GM12878 (cell line): ENCODE measurements at regions not wholly inside any gene's neighbourhood (a gene's known extent, or its start where the extent isn't known, plus 50 kb on each side); places are given as distances from the start of the nearest gene placed in this dataset.
"Not testable (repeated sequence)": the region's sequence is repeated elsewhere in the genome, so short reads cannot be mapped to it uniquely, and the experiment has no call there.

Experiments used
- ATAC-seq: fragments of 200-7000 bp; cut with Tn5 transposase; 3 replicates; pipeline ENCODE4 v1.9.1; 2020; ENCODE audit warnings: mild to moderate bottlenecking, moderate library complexity
- BruUV-seq: library from RNA; stranded (reverse); fragments of 400-500 nt; replicated peaks from 2 replicates; lab custom pipeline; 2021; lab: Mats Ljungman, UMichigan
- CTCF ChIA-PET: fragments of 300-600 bp; sonication (Branson Sonifier 250); formaldehyde crosslinking; extraction: SDS; loops from one replicate; lab custom pipeline; 2021; ENCODE audit warnings: inconsistent platforms; lab: Yijun Ruan, JAX
- POLR2A ChIA-PET: fragments of 350-600 bp; formaldehyde crosslinking; extraction: SDS; loops from one replicate; lab custom pipeline; 2021; ENCODE audit warnings: inconsistent platforms; lab: Charles Lee
- RAD21 ChIA-PET: fragments of 300-600 bp; sonication (Branson Sonifier 250); formaldehyde crosslinking; loops from one replicate; lab custom pipeline; 2023; ENCODE audit warnings: antibody characterized with exemption; ENCODE audit not compliant: unreplicated experiment; lab: Charles Lee
- SMC1A ChIA-PET: fragments of 300-600 bp; sonication (Branson Sonifier 250); formaldehyde crosslinking; loops from one replicate; lab custom pipeline; 2023; ENCODE audit not compliant: unreplicated experiment, uncharacterized antibody; lab: Charles Lee
- DNase-seq: peaks from one replicate; pipeline ENCODE4 v3.0.0-alpha.2; 2011; ENCODE audit warnings: low read depth, low spot score
- FAIRE-seq: peaks from 3 replicates; lab custom pipeline; 2011; peaks lifted over from hg19 to GRCh38; lab: Jason Lieb, UNC
- H2AFZ ChIP-seq: 2 replicates; pipeline ENCODE4 v1.6.0; 2011; ENCODE audit warnings: low read depth, low read length, control low read depth; ENCODE audit not compliant: control insufficient read depth
- H3K27ac ChIP-seq: 2 replicates; pipeline ENCODE4 v1.5.1; 2011; ENCODE audit warnings: control low read depth; ENCODE audit not compliant: control insufficient read depth, insufficient read depth
- H3K27me3 ChIP-seq, 2 experiments: replicated peaks in 1 of 2; 2 replicates each; pipeline versions ENCODE4 v1.6.0 to v1.6.1; 2011; ENCODE audit warnings: low read length in 1 of 2; ENCODE audit not compliant: control insufficient read depth in 2 of 2, insufficient read depth in 2 of 2
- H3K36me3 ChIP-seq, 2 experiments: 2 replicates each; pipeline ENCODE4 v1.5.1; 2011; ENCODE audit warnings: low read length in 1 of 2; ENCODE audit not compliant: control insufficient read depth in 2 of 2, insufficient read depth in 2 of 2
- H3K4me1 ChIP-seq: 2 replicates; pipeline ENCODE4 v1.6.1; 2011; ENCODE audit warnings: mild to moderate bottlenecking, low read length, moderate library complexity, mixed read lengths; ENCODE audit not compliant: control insufficient read depth, insufficient read depth
- H3K4me2 ChIP-seq: 2 replicates; pipeline ENCODE4 v1.6.0; 2011; ENCODE audit warnings: control low read depth; ENCODE audit not compliant: control insufficient read depth, insufficient read depth
- H3K4me3 ChIP-seq: fragments of 200-600 bp; sonication (generic); 2 replicates; pipeline ENCODE4 v1.5.1; 2016
- H3K79me2 ChIP-seq: 2 replicates; pipeline ENCODE4 v1.6.0; 2011; ENCODE audit warnings: low read length; ENCODE audit not compliant: control insufficient read depth, insufficient read depth
- H3K9ac ChIP-seq: 2 replicates; pipeline ENCODE4 v1.8.0; 2011; ENCODE audit warnings: low read length, control low read depth, mixed read lengths; ENCODE audit not compliant: control insufficient read depth, insufficient read depth
- H3K9me3 ChIP-seq: replicated peaks from 3 replicates; pipeline ENCODE4 v1.5.1; 2011; ENCODE audit warnings: mild to moderate bottlenecking, low read length; ENCODE audit not compliant: control insufficient read depth, insufficient read depth
- H4K20me1 ChIP-seq: 2 replicates; pipeline ENCODE4 v1.6.0; 2011; ENCODE audit not compliant: control insufficient read depth, insufficient read depth
- CHD1 ChIP-seq: IDR thresholded peaks from 2 replicates; pipeline ENCODE4 v1.6.1; 2012; ENCODE audit warnings: low read depth, low read length, improper control_type of control experiment
- JUNB ChIP-seq: IDR thresholded peaks from 2 replicates; pipeline ENCODE4 v1.6.1; 2016; ENCODE audit warnings: antibody characterized with exemption, mild to moderate bottlenecking
- NFXL1 ChIP-seq: fragments of 450-650 bp; IDR thresholded peaks from 2 replicates; pipeline ENCODE4 v1.6.1; 2017; ENCODE audit warnings: antibody characterized with exemption, mild to moderate bottlenecking, borderline replicate concordance
- ZNF207 ChIP-seq: fragments of 450-650 bp; IDR thresholded peaks from 2 replicates; pipeline ENCODE4 v1.6.1; 2014; ENCODE audit warnings: antibody characterized with exemption, mild to moderate bottlenecking, borderline replicate concordance
- whole genome bisulfite sequencing: methylation state at CpG from one replicate; pipeline ENCODE4 v1.1.6; 2016; ENCODE audit warnings: low lambda C conversion rate; ENCODE audit not compliant: insufficient replicate concordance, insufficient coverage; ENCODE audit errors: missing lambda C conversion rate; 5-methylcytosine and 5-hydroxymethylcytosine counted together
- in situ Hi-C: fragments of 300-500 bp; cut with MboI; formaldehyde crosslinking; loops from 9 replicates; pipeline ENCODE4 v1.14.3; 2018; ENCODE audit warnings: mixed read lengths
- intact Hi-C: fragments of 100-400 bp; cut with micrococcal nuclease; formaldehyde crosslinking; loops from one replicate; pipeline ENCODE4 v1.14.2; 2022; ENCODE audit not compliant: unreplicated experiment
- TF ChIP-seq, protein P1 (sequence below): fragments of 450-650 bp; IDR thresholded peaks from 2 replicates; pipeline ENCODE4 v1.6.1; 2017; ENCODE audit warnings: mild to moderate bottlenecking, low read depth, inconsistent platforms; ENCODE audit not compliant: poor library complexity, severe bottlenecking

DNA sequence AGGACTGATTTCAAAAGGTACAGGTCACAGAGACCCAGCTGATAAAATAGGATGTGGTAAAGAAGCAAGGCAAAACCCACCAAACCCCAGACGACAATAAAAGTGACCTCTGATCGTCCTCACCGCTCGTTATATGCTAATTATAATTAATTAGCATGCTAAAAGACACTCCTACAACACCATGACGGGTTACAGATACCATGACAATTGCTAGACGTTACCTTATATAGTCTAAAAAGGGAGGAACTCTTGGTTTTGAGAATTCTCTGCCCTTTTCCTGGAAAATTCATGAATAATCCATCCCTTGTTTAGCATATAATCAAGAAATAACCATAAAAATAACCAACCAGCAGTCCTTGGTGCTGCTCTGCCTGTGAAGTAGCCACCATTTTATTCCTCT, 74.7 kb upstream of the MB21D2 start (continued):
- TF ChIP-seq, protein P1, sequence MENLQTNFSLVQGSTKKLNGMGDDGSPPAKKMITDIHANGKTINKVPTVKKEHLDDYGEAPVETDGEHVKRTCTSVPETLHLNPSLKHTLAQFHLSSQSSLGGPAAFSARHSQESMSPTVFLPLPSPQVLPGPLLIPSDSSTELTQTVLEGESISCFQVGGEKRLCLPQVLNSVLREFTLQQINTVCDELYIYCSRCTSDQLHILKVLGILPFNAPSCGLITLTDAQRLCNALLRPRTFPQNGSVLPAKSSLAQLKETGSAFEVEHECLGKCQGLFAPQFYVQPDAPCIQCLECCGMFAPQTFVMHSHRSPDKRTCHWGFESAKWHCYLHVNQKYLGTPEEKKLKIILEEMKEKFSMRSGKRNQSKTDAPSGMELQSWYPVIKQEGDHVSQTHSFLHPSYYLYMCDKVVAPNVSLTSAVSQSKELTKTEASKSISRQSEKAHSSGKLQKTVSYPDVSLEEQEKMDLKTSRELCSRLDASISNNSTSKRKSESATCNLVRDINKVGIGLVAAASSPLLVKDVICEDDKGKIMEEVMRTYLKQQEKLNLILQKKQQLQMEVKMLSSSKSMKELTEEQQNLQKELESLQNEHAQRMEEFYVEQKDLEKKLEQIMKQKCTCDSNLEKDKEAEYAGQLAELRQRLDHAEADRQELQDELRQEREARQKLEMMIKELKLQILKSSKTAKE: no peak
- TF ChIP-seq NFXL1: no peak
- no peak for TF ChIP-seq ZNF207

DNA sequence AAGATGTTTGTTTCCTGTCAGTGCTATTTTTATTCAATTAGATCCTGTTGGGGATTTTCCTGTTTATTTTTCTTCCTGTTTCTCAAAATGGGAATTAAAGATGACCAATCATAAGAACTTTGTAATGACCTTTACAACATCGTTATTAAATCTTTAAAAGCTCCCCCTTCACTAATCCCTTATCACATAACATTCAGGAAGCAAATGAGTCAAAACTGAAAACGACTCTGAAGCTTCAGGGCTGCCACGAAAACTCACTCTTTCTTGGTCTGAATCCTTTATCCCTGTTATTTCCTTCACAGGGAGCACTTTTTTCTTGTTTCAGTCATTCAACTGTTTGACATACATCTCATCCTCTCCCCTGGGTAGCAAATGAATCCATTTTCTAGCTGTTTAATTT, 75.8 kb upstream of the MB21D2 start:
- no peaks in the 10 kb centered on the region for H3K79me2 ChIP-seq
- intact Hi-C loops: no loop called here
- H3K36me3 ChIP-seq: no peaks in the 10 kb centered on the region
- no peaks in the 10 kb centered on the region for H3K9me3 ChIP-seq
- no peaks in the 10 kb centered on the region for H3K4me1 ChIP-seq
- FAIRE-seq (peak; percentile 56), ATAC-seq (no peak; the same call in 2 of the 3 replicates), DNase-seq (no peak)
- CTCF ChIA-PET: interaction anchor here (0.7 to 1.2 kb wide), 3 partner anchors 80 to 388 kb away, joined by 3 to 4 read pairs (median 3); no protein-coding TSS in a partner anchor
- 6% methylated on average over 3 of the region's 3 CpGs for WGBS
- TF ChIP-seq CHD1: no peak
- peak; percentile 38; the same call in 1 of the 2 replicates for TF ChIP-seq JUNB
- no peak overlapping the region for H2AFZ ChIP-seq
- POLR2A ChIA-PET: interaction anchor here (0.7 kb wide), 1 partner anchor 43 kb away, joined by 5 read pairs; no protein-coding TSS in a partner anchor
- no peak overlapping the region for H3K27ac ChIP-seq
- H3K4me3 ChIP-seq: no peak overlapping the region
- no peaks in the 10 kb centered on the region; a peak in 1 of 4 replicates for H3K27me3 ChIP-seq
- H3K4me2 ChIP-seq: no peak overlapping the region
- H4K20me1 ChIP-seq: no peaks in the 10 kb centered on the region
- SMC1A ChIA-PET: interaction anchor here (1.0 to 1.3 kb wide), 4 partner anchors 13 to 174 kb away, joined by 3 read pairs; no protein-coding TSS in a partner anchor
- H3K9ac ChIP-seq: no peak overlapping the region
- no TSS peak for BruUV-seq
- in situ Hi-C loops: no loop called here
- RAD21 ChIA-PET: no interaction called here

DNA sequence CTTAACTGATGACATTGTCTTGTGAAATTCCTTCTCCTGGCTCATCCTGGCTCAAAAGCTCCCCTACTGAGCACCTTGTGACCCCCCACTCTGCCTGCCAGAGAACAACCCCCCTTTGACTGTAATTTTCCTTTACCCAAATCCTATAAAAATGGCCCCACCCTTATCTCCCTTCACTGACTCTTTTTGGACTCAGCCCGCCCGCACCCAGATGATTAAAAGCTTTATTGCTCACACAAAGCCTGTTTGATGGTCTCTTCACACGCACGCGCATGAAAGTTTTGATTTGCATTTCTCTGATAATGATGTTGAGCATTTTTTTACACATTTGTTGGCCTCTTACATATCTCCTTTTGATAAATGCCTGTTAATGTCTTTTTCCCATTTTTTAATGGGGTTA, 83.5 kb upstream of the MB21D2 start:
- FAIRE-seq, H2AFZ ChIP-seq, H3K4me3 ChIP-seq, RAD21 ChIA-PET, intact Hi-C loops, H3K9me3 ChIP-seq, H3K36me3 ChIP-seq, H3K4me1 ChIP-seq, POLR2A ChIA-PET, H3K79me2 ChIP-seq, H3K27me3 ChIP-seq, DNase-seq, ATAC-seq, H3K4me2 ChIP-seq, SMC1A ChIA-PET, H3K9ac ChIP-seq, in situ Hi-C loops, H4K20me1 ChIP-seq, BruUV-seq, H3K27ac ChIP-seq: not testable (repeated sequence)
- CTCF ChIA-PET: interaction anchor here (1.4 kb wide), 1 partner anchor 40 kb away, joined by 4 read pairs; no protein-coding TSS in a partner anchor
- WGBS: 99% methylated on average over 5 of the region's 5 CpGs

DNA sequence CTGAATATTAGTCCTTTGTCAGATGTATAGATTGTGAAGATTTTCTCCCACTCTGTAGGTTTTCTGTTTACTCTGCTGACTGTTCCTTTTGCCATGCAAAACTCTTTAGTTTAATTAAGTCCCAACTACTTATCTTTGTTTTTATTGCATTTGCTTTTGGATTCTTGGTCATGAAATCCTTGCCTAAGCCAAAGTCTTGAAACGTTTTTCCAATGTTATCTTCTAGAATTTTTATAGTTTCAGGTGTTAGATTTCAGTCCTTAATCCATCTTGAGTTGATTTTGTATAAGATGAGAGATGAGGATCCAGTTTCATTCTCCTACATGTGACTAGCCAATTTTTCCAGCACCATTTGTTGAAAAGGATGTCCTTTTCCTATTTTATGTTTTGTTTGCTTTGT, 86.0 kb upstream of the MB21D2 start:
- POLR2A ChIA-PET, H3K9ac ChIP-seq, H3K4me3 ChIP-seq, DNase-seq, H3K36me3 ChIP-seq, RAD21 ChIA-PET, H3K27me3 ChIP-seq, H2AFZ ChIP-seq, FAIRE-seq, ATAC-seq, intact Hi-C loops, in situ Hi-C loops, H3K9me3 ChIP-seq, H3K79me2 ChIP-seq, H3K27ac ChIP-seq, CTCF ChIA-PET, BruUV-seq, H3K4me1 ChIP-seq, H4K20me1 ChIP-seq, H3K4me2 ChIP-seq: not testable (repeated sequence)
- SMC1A ChIA-PET: interaction anchor here (0.6 kb wide), 1 partner anchor 172 kb away, joined by 3 read pairs; no protein-coding TSS in a partner anchor
- WGBS: 0% methylated on average over 1 of the region's 1 CpG
